SK-N-SH (cell line): ENCODE measurements at regions not wholly inside any gene's neighbourhood (a gene's known extent, or its start where the extent isn't known, plus 50 kb on each side); places are given as distances from the start of the nearest gene placed in this dataset.

Experiments
- MAX ChIP-seq: IDR thresholded peaks from 2 replicates; pipeline ENCODE4 v1.4.0; 2012; ENCODE audit warnings: low read depth
- NRF1 ChIP-seq: IDR thresholded peaks from 2 replicates; pipeline ENCODE4 v1.6.1; 2012; ENCODE audit warnings: low read depth, mild to moderate bottlenecking, low read length
- POLR2AphosphoS5 ChIP-seq: IDR thresholded peaks from 2 replicates; pipeline ENCODE4 v1.6.1; 2012; ENCODE audit warnings: low read depth, low read length
- RCOR1 ChIP-seq: fragments of 150-350 bp; IDR thresholded peaks from 2 replicates; pipeline ENCODE4 v1.6.1; 2017; ENCODE audit warnings: antibody characterized with exemption, low read length
- RFX5 ChIP-seq: IDR thresholded peaks from 2 replicates; pipeline ENCODE4 v1.6.1; 2012; ENCODE audit warnings: mild to moderate bottlenecking, improper control_type of control experiment, low read length
- SMC3 ChIP-seq: IDR thresholded peaks from 2 replicates; pipeline ENCODE4 v1.6.1; 2012; ENCODE audit warnings: low read depth, low read length, improper control_type of control experiment
- TF ChIP-seq, protein P1 (sequence below): fragments of 200-600 bp; sonication (generic); IDR thresholded peaks from 2 replicates; pipeline ENCODE4 v1.6.1; 2017; ENCODE audit warnings: antibody characterized with exemption, mild to moderate bottlenecking, moderate library complexity

DNA sequence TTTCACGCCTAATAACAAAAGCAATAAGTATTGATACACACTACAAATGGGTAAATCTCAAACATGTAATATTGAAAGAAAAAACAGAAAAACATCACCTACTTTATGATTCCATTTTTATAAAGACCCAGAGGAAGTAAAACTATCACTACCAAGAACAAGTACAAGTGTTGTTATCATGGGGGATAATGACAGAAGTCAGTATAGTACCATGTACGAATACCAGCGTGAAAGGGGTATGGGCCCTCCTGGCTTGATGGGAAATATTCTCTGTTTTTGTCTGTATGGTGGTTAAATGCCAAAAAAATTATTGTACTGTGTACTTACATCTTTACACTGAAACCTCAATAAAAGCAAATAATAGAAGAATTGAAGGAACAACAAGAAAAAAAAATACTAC, 665.7 kb downstream of the TMEM182 start:
- TF ChIP-seq, protein P1, sequence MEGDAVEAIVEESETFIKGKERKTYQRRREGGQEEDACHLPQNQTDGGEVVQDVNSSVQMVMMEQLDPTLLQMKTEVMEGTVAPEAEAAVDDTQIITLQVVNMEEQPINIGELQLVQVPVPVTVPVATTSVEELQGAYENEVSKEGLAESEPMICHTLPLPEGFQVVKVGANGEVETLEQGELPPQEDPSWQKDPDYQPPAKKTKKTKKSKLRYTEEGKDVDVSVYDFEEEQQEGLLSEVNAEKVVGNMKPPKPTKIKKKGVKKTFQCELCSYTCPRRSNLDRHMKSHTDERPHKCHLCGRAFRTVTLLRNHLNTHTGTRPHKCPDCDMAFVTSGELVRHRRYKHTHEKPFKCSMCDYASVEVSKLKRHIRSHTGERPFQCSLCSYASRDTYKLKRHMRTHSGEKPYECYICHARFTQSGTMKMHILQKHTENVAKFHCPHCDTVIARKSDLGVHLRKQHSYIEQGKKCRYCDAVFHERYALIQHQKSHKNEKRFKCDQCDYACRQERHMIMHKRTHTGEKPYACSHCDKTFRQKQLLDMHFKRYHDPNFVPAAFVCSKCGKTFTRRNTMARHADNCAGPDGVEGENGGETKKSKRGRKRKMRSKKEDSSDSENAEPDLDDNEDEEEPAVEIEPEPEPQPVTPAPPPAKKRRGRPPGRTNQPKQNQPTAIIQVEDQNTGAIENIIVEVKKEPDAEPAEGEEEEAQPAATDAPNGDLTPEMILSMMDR, result no peak
- TF ChIP-seq RFX5 (no peak), POLR2AphosphoS5 (no peak), NRF1 (no peak), SMC3 (no peak), RCOR1 (no peak), MAX (no peak)
